Frontal cortex (tissue), 3 donors: ENCODE measurements at regions not wholly inside any gene's neighbourhood (a gene's known extent, or its start where the extent isn't known, plus 50 kb on each side); places are given as distances from the start of the nearest gene placed in this dataset.

Experiments used
- DNase-seq, 2 donors: peaks; one replicate each; pipeline ENCODE4 v3.0.0; 2012; ENCODE audit warnings: low spot score in 2 of 2
- FAIRE-seq: peaks from 2 replicates; lab custom pipeline; 2012; peaks lifted over from hg19 to GRCh38; lab: Jason Lieb, UNC
- donor health status: control.
- donor health status: control.
- donor health status: control.

- DNase-seq (no peak), FAIRE-seq (no peak)
Observed at GRCh38 chr12:93166541-93167307, 211.0 kb upstream of the NUDT4 start.

GRCh38 chr12:93167331-93167730, 210.4 kb upstream of the NUDT4 start:
- no peak for DNase-seq
- FAIRE-seq: no peak

GRCh38 chr12:93167841-93168492, 209.8 kb upstream of the NUDT4 start:
- DNase-seq (no peak), FAIRE-seq (no peak)

DNA sequence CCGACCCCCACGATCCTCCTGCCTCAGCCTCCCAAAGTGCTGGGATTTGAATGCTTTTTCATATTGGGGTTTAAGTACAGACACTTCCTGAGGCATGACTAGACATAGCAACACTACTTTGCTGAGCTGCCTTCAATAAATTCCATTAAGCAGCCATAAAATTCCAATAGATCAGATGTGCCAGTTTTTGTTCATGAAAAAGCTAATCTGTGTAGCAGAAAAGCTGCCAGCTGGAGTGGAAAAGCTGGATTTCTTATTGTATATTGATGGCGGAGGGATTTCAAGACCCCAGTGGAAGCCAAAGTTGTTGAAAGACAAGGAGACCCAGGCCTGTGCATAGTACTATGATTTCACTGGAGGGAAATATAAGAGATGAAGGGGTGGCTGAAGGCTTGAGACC, 209.0 kb upstream of the NUDT4 start:
- no peak for FAIRE-seq
- DNase-seq: no peak

DNA sequence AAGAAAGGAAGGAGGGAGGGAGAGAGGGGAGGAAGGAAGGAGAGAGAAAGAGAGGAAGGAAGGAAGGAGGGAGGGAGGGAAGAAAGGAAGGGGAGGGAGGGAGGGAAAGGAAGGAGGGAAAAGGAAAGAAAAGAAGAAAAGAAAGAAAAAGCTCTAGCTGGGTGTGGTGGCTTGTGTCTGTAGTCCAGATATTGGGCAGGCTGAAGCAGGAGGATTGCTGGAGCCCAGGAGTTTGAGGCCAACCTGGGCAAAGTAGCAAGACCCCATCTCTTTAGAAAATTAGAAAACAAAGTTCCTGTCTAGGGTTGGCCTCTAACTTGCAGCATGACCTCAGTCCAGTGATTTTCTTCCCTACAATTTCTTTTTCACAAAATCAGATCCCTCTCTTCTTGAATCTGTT, 208.2 kb upstream of the NUDT4 start:
- DNase-seq: no peak
- no peak for FAIRE-seq

DNA sequence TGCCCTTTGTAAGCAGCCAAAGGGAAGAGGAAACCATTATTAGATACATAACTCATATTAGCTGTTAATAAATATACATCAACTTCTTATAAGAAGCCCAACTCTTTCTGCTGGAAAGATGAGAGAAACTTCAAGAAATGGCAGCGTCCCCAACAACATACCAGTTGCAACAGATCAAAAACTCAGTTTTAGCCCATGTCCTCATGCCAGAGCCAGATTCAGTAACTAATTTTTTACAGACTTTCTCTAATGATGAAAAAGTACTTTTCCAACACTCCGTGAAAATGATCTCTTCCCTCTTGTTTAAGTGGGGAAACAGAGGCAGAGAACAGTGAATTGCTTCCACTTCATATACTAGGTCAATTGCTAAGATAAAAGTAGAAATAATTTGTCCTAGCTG, 206.8 kb upstream of the NUDT4 start:
- no peak for FAIRE-seq

GRCh38 chr12:93173178-93173957, 204.4 kb upstream of the NUDT4 start:
- DNase-seq: no peak
- FAIRE-seq: no peak

More for the DNA sequence above, 206.8 kb upstream of the NUDT4 start:
- DNase-seq: no peak

GRCh38 chr12:93174048-93174447, 203.7 kb upstream of the NUDT4 start:
- no peak for FAIRE-seq
- no peak for DNase-seq

GRCh38 chr12:93174473-93174872, 203.3 kb upstream of the NUDT4 start:
- FAIRE-seq (no peak), DNase-seq (no peak)

- no peak for DNase-seq
- FAIRE-seq: no peak
Observed at GRCh38 chr12:93176165-93176564, 201.6 kb upstream of the NUDT4 start.

DNA sequence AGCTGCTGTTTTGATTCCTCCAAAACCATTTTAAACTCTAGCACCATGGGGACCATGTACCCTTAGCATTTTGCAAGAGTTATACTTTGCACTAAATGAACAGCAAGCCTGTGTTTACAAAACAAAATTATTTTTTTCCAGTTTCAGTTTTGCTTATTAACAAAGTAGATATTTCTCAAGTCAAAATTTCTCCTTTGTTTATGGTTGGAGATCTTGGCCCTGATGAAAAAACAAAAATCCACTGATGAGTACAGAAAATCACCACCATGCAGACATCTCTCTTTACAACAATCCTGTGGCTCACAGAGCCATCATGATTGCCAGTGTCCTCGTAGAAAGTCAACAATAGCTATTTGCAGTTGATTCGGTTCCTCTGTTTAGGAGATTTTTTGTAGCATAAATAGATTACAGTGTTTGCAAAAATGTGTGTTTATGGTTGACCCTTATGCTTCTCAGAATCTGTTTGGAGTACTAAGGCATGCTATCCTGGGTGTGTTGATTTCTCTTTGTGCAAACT, 201.1 kb upstream of the NUDT4 start:
- no peak for FAIRE-seq

GRCh38 chr12:93177208-93178153, 200.2 kb upstream of the NUDT4 start:
- FAIRE-seq (no peak), DNase-seq (no peak)

More for the DNA sequence above, 201.1 kb upstream of the NUDT4 start:
- DNase-seq: no peak

DNA sequence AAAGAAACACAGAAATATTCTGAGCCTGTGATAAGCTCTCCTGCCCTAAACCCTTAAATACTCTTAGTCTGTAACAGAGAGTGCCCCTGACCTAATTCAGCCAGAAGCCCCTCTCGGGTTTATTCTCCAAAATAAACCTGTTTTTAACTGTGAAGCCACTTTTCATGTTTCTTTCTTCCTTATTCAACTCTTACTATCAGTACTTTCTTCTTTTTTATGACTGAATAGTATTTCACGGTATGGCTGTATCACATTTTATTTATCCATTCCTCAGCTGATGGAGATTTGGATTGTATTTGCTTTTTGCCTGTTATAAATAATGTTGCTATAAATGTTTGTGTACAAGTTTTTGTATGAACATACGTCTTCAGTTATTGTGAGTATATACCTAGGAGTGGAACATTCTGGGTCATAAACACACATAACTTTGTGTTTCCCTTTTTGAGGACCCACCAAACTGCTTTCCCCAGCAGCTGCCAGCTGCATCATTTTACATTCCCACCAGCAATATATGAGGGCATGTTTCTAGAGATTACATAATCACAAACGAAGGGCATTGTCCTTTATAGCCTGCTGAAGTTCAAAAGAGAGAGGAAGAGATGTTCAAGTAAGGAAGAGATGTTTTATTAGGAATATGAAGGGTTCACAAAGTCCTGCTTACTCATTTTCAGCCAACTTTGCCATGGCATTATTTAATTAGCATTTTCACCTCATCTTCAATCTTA, 199.4 kb upstream of the NUDT4 start:
- FAIRE-seq: no peak
- DNase-seq: no peak

GRCh38 chr12:93179792-93180191, 197.9 kb upstream of the NUDT4 start:
- no peak for FAIRE-seq
- DNase-seq: no peak

DNA sequence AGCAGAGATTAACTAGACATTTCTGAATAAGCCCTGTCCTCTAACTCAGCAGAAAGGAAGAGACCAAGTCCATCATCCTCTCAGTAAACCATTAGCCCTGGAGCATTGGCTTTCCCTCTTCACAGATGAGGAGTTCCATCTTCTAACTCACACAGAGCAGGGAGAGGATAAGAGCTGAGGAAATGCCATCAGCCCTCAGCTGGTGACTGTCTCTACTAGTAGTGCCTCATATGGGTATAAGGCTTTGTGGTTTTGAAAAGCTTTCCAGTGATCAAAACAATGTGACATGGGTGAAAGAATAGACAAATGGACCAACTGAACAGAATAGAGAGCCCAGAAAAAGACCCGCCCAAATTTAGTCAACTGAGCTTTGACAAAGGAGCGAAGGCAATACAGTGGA, 197.2 kb upstream of the NUDT4 start:
- FAIRE-seq: no peak
- no peak for DNase-seq

DNA sequence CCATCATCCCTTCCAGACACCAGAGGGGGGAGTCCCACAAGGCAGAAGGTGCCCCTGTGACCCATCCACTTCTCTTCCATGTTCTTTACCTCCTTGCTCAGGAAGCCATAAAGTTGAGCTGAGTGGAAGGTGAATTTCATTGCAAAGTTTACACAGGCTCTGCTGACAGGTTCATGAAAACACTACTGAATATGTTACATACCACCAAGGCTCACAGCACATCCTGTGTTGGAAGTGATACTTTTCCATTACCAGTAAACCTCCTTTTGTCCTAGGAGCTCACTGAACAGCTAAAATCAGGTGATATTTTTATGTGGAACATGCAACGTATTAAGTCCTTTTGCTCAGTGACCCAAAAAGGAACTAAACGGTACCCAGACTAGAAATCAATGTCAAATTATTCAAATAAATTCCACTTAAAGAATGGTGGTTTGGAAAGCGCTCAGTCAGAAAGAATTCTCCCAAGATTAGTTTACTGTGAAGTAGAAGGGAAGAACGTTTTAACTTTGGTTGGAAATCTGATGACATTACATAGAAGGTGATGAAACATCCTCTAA, 196.2 kb upstream of the NUDT4 start:
- DNase-seq: no peak
- FAIRE-seq: no peak

- FAIRE-seq: no peak
- peak in 1 of 2 donors; percentile 18 for DNase-seq
Observed at GRCh38 chr12:93183940-93184671, 193.6 kb upstream of the NUDT4 start.
